A673 (cell line): ENCODE measurements at regions not wholly inside any gene's neighbourhood (a gene's known extent, or its start where the extent isn't known, plus 50 kb on each side); places are given as distances from the start of the nearest gene placed in this dataset.

Experiments used
- BruUV-seq: library from RNA; stranded (reverse); fragments of 400-500 nt; replicated peaks from 2 replicates; lab custom pipeline; 2021; lab: Mats Ljungman, UMichigan
- CTCF ChIA-PET: fragments of 300-600 bp; sonication (Branson Sonifier 250); formaldehyde crosslinking; loops from one replicate; lab custom pipeline; 2022; ENCODE audit warnings: antibody characterized with exemption; lab: Charles Lee
- POLR2A ChIA-PET: fragments of 300-600 bp; sonication (Branson Sonifier 250); formaldehyde crosslinking; loops from one replicate; lab custom pipeline; 2022; ENCODE audit warnings: antibody characterized with exemption; ENCODE audit not compliant: low non-redundant PET; lab: Charles Lee
- DNase-seq: peaks from one replicate; pipeline ENCODE4 v3.0.0-alpha.2; 2015; ENCODE audit warnings: low spot score
- H3K27ac ChIP-seq: fragments of 200-600 bp; sonication (generic); 2 replicates; pipeline ENCODE4 v1.5.1; 2016; ENCODE audit warnings: mixed run types, low read depth, mild to moderate bottlenecking, mixed read lengths, antibody characterized with exemption, low read length; ENCODE audit not compliant: poor library complexity, severe bottlenecking
- H3K27me3 ChIP-seq: fragments of 200-600 bp; sonication (generic); replicated peaks from 2 replicates; pipeline ENCODE4 v1.6.1; 2017; ENCODE audit warnings: mixed run types, low read depth, mild to moderate bottlenecking, mixed read lengths, antibody characterized with exemption, low read length; ENCODE audit not compliant: insufficient read depth, poor library complexity
- H3K36me3 ChIP-seq: fragments of 200-600 bp; sonication (generic); 2 replicates; pipeline ENCODE4 v1.6.1; 2016; ENCODE audit warnings: mixed run types, mild to moderate bottlenecking, mixed read lengths, antibody characterized with exemption, low read length; ENCODE audit not compliant: insufficient read depth, poor library complexity, severe bottlenecking
- H3K4me1 ChIP-seq: fragments of 200-600 bp; sonication (generic); 2 replicates; pipeline ENCODE4 v1.6.1; 2017; ENCODE audit warnings: mixed run types, mild to moderate bottlenecking, mixed read lengths, antibody characterized with exemption, low read length; ENCODE audit not compliant: insufficient read depth, poor library complexity, severe bottlenecking
- H3K4me3 ChIP-seq: fragments of 200-600 bp; sonication (generic); 2 replicates; pipeline ENCODE4 v1.5.1; 2016; ENCODE audit warnings: low read depth, mixed run types, mild to moderate bottlenecking, mixed read lengths, low read length; ENCODE audit not compliant: poor library complexity, severe bottlenecking
- H3K9me3 ChIP-seq: fragments of 200-600 bp; sonication (generic); 2 replicates; pipeline ENCODE4 v1.6.1; 2016; ENCODE audit warnings: mixed run types, low read depth, mild to moderate bottlenecking, mixed read lengths, antibody characterized with exemption, low read length; ENCODE audit not compliant: poor library complexity, severe bottlenecking
- CTCF ChIP-seq: fragments of 300-800, 200-600 bp; sonication (generic); conservative IDR thresholded peaks from 2 replicates; pipeline ENCODE4 v1.5.1; 2017; ENCODE audit warnings: low read depth, mild to moderate bottlenecking, antibody characterized with exemption, low read length, moderate library complexity, mixed read lengths
- EZH2 ChIP-seq: fragments of 200-600 bp; sonication (generic); IDR thresholded peaks from 2 replicates; pipeline ENCODE4 v1.6.1; 2017; ENCODE audit warnings: borderline replicate concordance, low read depth, mild to moderate bottlenecking, mixed read lengths, antibody characterized with exemption, low read length; ENCODE audit not compliant: poor library complexity, severe bottlenecking
- intact Hi-C: fragments of 100-400 bp; cut with micrococcal nuclease; formaldehyde crosslinking; loops from one replicate; pipeline ENCODE4 v1.10.0; 2022; ENCODE audit not compliant: unreplicated experiment

- CTCF ChIA-PET = no interaction called here
- DNase-seq = no peak
- intact Hi-C loops = no loop called here
- no TSS peak for BruUV-seq
- POLR2A ChIA-PET = no interaction called here
- H3K9me3 ChIP-seq = no peaks in the 10 kb centered on the region
- H3K4me3 ChIP-seq = no peak overlapping the region
- H3K27ac ChIP-seq = no peak overlapping the region
- H3K4me1 ChIP-seq = no peaks in the 10 kb centered on the region
- TF ChIP-seq EZH2 (no peak), CTCF (no peak)
- no peaks in the 10 kb centered on the region for H3K27me3 ChIP-seq
- H3K36me3 ChIP-seq = no peaks in the 10 kb centered on the region
Measured at GRCh38 chr14:34065236-34065635, 114.4 kb upstream of the EGLN3 start.

- TF ChIP-seq EZH2 (no peak), CTCF (no peak)
- BruUV-seq = no TSS peak
- Histone ChIP-seq H3K4me1 (no peaks in the 10 kb centered on the region), H3K27ac (no peak overlapping the region), H3K36me3 (no peaks in the 10 kb centered on the region), H3K4me3 (no peak overlapping the region), H3K27me3 (no peaks in the 10 kb centered on the region), H3K9me3 (no peaks in the 10 kb centered on the region)
- intact Hi-C loops = no loop called here
- CTCF ChIA-PET = no interaction called here
- no peak for DNase-seq
- POLR2A ChIA-PET = no interaction called here
Measured at GRCh38 chr14:34064349-34064748, 113.5 kb upstream of the EGLN3 start.

- intact Hi-C loops = no loop called here
- POLR2A ChIA-PET = no interaction called here
- BruUV-seq = no TSS peak
- H3K4me3 ChIP-seq = no peak overlapping the region
- H3K36me3 ChIP-seq = no peaks in the 10 kb centered on the region
- H3K27ac ChIP-seq = no peak overlapping the region
- DNase-seq = no peak
- H3K4me1 ChIP-seq = no peaks in the 10 kb centered on the region
- no peaks in the 10 kb centered on the region for H3K9me3 ChIP-seq
- no peaks in the 10 kb centered on the region for H3K27me3 ChIP-seq
- CTCF ChIA-PET = no interaction called here
- TF ChIP-seq CTCF = no peak
- TF ChIP-seq EZH2 = no peak
Measured at GRCh38 chr14:34063470-34064164, 112.7 kb upstream of the EGLN3 start.
